Stimulated activated CD8-positive, alpha-beta memory T cell treated with anti-CD3 and anti-CD28 coated beads, Interleukin-7, amount 100 ng/mL, for 24 hours (primary cell): ENCODE measurements at regions not wholly inside any gene's neighbourhood (a gene's known extent, or its start where the extent isn't known, plus 50 kb on each side); places are given as distances from the start of the nearest gene placed in this dataset.
"Not testable (repeated sequence)": the region's sequence is repeated elsewhere in the genome, so short reads cannot be mapped to it uniquely, and the experiment has no call there.

Experiments used
- DNase-seq: peaks from one replicate; pipeline ENCODE4 v3.0.0-alpha.2; 2020; ENCODE audit warnings: low read depth

DNA sequence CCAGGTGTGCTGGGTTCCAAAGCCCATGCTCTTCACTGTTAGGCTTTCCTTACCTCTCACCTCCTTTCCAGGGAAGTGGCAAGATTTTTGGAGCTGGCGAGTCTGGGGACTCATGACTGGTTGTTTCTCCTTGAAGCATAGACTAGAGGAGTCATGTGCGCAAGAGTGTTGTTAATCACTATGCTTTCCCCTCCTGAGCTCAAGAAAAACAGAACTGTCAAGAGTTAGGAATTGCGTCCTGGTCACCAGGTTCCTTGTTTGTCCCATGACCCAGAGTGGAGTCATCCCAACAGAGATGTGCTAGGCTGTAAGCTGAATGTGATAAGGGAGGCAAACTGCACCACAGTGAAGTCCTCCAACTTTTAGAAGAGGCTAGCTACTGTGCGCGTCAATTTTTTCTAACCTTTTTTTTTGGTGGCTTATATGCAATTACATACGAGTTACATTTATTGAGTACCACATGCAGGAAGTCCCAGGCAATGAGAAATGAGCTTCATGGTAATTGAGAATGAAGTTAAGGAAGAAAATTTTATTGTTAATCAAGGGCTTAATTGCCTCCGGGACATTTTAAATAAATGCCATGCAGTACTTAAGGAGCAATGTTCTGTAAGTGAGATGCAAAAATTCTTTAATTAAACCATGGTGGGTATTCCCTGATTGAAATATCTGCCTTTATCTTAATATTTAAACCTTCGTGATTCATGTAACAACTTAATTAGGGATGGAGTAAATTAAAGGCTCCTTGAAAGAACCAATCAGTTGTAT, 233.9 kb downstream of the ZIC5 start:
- DNase-seq, result no peak

DNA sequence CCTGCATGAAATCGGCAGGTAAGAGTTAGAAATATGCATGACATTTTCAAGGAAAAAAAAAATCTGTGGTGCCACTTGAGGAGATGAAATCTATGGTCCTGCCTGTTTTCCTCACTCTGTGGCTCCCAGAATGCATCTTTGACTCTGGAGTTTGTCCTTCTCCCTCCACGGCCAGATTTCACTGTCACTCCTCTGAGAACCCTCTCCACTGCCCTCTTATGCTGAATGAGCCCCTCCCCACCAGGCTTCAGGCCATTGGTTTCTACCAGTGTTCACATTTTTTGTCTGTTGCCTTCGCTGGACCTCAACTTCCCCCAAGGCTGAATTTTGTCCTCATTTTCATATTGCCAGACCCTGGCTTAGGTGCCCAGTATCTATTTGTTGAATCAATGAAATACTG, 235.0 kb downstream of the ZIC5 start:
- no peak for DNase-seq

DNA sequence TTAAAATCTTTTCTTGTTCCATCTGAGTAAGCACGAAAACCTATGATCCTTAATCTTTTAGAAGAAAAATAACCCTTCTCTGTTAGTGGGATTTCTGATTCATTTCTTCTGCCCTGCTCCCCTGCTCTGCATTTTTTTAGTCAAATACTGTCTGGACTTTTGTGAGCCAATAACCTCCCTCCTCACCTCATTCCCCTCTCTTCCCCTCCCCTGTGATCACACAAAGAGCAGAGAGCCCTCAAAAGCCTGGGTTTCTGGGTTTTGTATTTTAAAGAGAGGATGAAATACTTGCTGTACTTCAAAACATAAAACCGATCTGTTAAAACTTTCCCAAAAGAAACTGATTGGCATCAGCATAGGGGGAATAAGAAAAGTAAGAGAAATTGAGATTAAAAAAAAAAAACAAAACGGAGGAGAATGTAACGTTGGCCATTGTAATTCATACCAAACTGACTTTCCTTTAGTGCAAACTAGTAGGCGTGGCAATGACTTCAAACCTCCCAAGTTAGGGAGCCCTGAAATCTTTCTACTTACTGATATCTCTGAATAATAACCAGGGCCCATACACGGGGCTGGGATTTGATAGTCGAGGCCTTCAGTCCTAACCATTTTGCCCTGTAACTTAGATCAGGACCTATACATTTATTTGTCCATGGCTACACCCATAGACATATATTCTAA, 232.9 kb downstream of the TM9SF2 start:
- DNase-seq, result no peak

DNA sequence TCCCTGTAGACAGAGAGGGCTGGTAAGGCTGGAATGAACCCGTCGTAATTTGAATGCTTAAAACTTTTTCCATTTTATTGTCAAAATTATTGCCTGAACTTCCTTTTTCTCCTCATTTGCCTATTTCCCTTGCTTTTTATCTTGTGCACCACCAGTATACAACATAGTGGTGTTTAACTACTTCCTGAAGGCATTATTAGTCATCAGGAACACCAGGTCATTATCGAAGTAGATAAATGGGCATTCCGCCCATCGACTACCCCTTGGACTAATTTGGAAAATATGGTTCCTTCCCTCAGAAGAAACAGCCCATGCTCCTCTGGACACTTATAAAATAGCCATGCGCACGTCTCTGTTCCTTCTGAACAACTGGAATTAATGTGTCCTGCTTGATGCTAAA, 232.1 kb downstream of the TM9SF2 start:
- no peak for DNase-seq

DNA sequence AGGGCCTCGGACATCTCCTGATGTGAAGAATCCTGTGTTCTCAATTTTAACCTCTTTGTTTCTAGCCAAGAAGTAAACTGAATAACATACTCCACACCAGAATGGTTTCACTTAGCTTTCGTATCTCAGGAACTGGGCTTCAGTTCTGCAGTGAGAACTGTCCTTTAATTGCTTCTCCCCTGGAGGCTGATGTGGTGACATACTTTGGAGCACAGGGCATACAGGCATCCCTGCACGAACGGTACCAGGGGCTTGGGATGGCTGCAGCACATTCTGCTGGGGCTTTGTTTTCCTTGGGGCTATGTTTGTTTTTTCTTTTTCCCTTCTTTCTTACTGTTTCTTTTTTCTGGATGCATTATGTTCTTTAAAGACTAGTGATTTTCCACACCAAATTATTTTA, 230.5 kb downstream of the TM9SF2 start:
- no peak for DNase-seq

DNA sequence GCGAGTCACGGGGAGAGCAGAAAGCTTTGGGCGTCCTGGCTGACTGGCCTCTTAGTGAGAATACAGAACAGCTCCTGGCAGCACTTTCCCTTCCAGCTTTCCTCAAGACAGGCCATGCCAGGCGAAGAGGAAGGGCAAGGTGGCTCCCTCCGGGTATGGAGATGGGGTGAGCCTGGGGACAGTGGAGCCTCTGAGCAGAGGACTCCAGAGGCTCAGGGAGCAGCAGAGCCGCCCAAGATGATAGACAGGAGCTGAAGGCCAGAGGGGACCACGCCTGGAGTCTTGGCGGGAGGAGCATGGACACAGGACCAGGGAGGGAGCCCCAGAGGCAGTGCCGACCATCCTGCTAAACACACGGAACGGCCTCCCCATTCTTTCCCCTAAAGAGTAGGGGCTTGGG, 229.1 kb downstream of the TM9SF2 start:
- DNase-seq, result no peak

DNA sequence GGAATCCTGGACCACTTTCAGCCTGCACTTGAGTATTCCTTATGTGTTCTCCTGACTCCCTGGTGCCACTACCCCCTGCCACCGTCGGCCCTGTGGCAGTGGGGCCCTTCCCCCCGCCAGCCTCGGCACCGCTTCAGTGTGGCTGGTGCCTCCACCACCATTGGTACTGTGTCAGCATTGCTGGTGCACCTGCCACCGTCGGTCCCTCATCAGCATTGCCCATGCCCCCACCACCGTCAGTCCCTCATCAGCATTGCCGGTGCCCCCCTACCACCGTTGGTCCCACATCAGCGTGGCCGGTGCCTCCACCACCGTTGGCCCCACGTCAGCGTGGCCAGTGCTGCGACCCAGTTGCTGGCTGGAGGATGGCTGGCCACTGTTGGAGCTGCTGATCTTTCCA, 228.5 kb downstream of the TM9SF2 start:
- DNase-seq, result no peak

DNA sequence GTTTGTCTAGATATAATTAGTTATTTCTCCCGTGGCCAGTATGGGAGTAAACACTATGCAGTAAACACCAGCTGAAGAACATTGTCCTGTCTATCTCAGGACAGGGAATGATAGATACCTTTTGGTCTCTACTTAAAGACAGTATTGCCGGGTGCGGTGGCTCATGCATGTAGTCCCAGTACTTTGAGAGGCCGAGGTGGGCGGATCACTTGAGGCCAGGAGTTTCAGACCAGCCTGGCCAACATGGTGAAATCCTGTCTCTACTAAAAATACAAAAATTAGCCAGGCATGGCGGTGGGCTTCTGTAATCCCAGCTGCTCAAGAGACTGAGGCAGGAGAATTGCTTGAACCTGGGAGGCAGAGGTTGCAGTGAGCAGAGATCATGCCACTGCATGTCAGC, 226.4 kb downstream of the TM9SF2 start:
- not testable (repeated sequence) for DNase-seq

DNA sequence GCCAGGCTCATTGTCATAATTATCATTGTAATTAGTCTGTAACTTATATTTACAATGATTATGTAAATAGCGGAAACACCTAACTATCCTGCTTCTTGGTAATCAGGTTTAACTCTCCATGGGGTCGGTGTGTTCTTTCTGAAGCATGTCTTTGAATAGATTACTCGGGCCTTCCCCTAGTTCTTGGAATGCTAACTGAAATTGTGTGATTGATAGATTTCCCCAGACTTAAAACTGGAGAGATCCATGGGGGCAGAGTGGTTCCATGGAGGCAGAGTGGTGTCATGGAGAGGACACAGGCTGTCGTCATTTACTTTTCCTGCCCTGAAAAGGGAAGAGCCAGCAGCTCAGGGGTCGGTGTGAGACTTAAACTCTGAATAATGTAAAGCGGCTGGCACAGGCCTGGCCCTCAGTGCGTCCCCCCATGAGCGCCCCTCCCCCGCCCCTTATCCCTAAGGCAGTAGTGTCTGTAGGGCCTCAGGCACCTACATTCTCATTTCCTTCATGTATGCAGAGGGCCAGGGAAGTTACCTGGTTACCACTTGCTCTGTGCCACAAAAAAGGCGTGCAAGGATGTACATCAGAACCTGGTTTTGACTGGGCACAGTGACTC, 225.1 kb downstream of the TM9SF2 start:
- DNase-seq, result no peak

DNA sequence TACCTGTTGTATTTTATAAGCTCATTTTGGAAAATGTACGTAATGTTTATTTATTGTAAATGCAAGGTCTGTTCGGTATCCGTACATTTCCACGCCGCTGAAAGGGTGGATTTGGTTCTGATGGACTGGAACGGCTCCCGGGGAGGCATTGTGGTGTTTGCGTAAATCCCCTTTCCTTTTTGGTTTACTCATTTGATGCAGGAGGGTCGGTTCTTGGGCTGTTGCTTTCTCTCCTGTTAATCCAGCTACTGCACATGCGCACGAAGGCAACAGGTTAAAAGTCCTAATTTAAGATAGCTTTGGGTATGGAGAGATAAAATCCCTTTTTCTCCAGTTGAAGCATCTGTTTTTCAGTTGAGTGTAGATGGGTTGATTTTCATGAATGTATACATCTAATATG, 224.4 kb downstream of the TM9SF2 start:
- DNase-seq, result no peak

DNA sequence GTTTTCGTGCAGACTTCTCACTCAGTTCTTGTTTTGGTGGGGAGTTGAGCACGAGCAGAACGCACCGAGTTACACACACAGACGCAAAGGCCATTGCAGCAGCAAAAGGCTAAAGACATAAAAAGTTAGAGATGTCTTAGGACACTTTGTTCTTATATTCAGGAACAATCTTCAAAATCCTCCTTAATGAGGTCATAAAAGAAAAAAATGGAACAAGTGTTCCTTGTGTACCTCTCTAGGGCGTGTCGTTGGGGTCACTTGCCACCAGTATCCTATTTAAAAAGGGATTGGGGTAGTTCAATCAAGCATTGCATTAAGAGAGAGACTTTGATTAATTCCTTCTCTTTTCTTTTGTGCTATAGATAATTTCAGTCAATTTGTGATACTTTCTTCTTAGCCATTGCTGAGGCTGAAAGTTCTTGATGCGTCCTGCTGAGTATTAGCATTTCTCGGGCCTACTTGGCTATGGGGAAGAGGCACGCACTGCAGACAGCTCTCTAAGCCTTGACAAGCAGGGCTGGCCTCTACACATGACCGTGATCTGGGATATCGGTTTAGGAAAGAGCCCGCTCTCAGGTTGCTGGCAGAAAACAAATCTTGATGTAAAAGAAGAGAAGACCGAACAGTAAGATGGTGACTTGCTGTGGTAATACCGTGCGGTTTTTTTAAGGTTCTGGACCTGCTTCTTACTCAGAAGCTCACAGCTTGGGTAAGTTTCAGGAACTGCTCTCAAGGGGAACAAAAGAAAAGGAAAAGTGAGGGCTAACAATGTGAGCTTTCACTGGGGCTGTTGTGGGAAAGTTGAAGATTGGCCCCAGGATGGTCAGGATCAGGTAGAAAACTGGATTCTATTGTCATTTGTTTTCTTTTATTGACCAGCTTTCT, 223.6 kb downstream of the TM9SF2 start:
- DNase-seq, result no peak

DNA sequence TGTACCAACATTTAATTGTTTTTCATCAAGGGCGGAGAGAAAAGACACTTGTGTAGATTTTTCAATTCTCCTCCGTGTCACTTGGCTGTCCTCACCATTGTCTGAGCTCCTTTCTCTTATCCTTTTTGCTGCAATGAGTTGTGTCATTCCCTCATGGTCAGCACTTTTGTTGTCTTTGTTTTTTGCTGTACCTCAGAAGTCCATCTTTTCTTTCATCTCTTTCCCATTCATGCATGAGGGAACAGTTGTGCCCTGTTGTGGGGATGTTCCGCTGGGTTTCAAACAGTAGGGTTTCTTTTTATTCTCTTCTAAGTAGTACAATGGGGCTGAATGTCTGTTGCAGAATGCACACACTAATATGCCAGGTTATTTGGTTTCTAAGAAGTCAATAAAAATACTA, 222.6 kb downstream of the TM9SF2 start:
- DNase-seq, result no peak

DNA sequence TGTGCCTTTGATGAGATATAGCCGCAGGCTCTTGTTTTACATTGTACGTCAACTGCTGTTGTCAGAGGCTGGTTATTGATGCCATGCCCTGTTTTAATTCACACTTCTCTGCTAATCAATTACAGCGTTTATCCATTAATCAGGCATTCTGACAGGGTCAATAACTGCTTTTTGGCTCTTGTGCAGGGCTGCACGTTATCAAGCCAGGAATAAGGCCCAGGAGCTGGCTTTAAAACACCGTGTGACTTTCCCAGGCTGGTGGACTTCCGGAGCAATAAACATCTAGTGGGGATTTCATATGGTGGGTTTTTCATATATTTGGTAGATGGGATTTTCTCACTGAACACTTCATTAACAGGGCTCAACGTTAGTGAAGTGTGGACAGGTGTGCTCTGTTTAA, 221.7 kb downstream of the TM9SF2 start:
- DNase-seq, result no peak

DNA sequence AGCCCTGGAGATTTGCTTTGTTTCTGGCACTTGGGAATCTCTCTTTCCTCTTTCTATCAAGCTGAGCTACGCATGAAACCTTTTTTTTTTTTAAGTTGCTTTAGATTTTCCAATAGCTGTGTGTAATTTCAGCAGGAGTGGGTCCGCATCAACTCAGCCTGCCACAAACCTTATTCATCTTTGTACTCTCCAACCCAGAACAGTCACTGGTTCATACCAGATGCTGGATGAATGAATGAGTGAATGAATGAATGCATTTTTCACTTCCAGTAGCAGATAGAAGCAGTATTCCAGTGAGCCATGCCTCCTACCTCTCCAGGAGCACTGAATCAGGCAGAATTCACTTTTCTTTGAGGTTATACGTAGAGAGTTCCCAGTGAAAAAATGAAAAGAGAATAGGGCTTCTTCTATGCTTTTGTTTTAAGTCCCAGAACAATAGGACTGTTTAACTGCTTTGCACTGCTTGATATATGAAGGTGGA, 221.1 kb downstream of the TM9SF2 start:
- DNase-seq, result no peak

DNA sequence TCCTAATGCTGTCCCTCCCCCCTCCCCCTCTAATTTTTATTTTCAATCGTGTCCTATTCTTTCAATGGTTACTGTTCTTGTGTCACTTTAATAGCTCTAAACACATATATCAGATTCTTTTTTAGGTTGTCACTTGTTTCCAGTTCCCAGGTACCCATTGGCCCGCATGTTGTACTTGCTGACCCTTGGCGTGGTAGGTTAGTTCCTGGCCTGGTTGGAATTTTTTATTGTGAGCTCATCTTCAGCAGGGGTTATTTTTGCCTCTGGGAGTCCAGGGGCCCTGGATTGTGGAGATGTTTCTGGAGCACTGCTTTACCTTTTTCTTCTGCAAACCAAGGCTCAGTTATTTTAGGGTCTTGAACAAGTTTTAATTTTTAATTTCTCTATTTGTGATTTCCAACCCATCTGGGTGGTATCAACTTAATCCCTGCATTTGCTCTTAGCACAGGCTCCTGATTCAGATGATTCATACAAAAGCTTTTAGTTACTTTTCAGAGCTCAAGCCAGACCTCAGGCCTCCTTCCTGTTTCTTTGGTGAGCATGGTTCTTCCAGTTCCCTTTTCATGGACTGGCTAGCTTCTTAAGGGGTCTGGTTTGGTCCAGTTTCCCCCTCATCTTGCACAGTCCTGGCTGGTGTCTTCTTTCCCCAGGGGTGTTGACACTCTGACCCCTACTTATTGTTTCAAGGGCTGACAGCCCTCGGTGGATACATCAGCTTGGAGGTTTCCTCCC, 220.5 kb downstream of the TM9SF2 start:
- DNase-seq, result no peak

DNA sequence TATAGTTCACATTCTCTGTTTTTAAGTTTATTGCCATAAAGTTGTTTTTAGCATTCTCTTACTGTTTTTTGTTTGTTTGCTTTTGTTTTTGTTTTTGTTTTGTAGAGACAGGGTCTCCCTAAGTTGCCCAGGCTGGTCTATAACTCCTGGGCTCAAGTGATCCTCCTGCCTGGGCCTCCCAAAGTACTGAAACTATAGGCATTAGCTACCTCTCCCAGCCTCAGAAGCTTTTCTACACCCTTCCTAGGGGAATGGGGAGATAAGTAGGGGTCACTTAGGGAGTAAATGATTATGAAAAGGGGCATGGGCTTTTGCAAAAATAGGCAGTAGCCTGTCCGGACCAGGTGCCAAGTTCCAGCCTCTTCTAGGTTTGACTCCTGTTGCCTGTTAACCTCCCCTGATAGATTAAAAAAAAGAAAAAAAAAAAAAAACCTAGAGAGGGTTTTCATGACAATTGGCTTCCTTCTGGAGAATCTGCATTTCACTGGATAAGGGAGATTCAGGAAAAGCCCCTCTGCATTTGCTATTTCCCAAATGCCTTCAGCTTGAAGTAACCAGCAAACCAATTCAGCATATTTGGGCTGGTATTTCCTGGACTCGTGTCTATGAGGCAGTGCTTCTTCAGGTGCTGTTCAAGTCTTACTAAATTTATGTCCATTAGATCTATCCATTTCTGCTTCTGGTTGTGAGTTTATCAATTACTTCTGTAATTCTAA, 216.8 kb downstream of the TM9SF2 start:
- no peak for DNase-seq

DNA sequence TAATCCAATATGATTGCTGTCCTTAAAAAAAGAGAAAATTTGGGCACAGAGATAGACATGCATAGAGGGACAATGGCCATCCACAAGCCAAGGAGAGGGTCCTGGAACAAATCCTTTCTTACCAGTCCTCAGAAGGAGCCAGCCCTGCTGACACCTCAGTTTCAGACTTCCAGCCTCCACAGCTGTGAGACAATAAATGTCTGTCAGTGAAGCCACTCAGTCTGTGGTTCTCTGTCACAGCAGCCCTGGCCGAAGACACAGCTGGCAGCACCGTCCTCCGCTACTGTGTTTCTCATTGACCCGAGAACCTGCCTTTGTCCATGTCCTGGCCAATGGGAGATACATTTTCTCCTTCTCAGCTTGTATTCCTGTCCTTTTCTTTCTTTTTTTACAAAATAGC, 207.9 kb downstream of the TM9SF2 start:
- no peak for DNase-seq

DNA sequence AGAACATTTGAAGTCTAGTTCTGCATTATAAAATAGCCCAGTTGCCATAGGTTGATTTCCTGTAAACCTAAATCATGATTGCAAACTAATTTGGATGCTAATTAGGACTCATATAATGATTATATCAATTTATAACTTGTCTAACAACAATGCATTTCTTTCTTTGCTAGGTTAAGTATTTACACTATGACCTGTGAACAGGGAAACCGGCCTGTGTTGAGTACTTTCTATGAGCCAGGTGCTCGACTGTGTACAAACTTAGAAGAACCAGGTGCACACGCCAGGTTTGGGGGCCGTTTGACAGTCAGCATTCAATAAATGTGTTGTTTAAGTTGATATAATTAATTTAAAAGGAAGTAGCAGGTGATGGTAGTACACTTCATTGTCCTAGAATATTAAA, 203.1 kb downstream of the TM9SF2 start:
- no peak for DNase-seq

DNA sequence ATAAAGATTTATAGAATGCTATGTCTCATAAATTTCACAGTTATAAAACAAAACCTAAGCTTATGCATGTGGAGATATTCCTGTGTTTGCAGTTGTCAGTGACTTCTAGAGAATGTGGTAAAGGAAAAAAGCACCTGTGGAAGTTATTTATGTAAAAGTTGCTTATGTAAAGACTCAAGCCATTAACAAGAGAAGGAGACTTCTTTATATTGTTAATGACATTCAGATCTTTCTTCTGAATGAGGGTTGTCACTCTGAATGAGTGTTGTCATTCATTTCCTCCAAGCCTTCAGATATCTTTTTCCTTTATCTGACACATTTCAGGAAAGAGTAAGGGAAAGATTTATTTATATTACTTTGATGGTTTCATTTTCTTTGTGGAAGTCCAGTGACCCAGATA, 202.6 kb downstream of the TM9SF2 start:
- no peak for DNase-seq

DNA sequence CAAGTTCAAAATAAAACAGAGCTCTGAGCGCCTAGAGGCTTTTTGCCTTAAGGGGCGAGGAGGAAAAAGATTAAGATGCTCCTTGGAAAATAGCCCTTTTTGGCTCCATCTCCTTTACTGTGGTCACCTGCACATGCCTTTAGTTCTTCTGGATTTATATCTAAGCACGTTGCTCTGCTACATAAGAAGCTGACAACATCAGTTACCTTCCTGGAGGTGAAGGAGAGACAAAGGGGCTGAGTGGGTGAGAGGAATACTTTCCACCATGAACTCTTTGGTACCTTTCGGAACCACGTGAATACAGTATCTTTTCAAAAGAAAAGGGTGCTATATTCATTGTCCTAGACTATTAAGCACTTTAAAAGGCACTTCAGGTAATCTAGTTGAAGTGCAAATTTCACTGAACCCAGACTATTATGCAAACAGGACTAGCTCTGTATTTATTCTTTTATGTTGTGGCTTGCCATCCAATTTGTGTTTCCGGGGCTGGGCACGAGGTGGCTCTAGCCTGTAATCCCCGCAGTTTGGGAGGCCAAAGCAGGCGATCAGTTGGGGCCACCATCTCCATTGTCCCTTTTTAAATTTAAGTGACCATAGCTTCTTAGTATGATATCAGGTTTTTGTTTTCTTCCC, 201.5 kb downstream of the TM9SF2 start:
- no peak for DNase-seq

DNA sequence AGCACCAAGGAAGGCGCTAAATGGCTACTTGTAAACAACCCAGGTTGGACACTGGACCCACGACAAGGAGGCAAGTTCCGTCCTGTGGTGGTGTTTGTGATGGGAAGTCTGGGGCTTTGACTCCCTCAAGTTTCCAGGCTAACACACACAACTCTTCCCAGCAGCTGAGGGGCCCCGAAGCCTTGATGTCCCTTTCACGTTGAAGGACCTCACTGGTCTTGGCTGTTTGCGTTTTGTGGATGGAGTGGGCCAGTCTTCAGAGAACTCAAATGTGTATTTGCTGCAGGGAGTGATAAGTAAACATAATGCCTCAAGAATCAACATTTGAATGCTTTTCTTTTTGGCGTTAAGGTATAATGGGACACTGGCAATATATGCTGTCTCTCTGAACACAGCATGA, 199.2 kb downstream of the TM9SF2 start:
- DNase-seq, result no peak
